GM23338 (cell line): ENCODE measurements at regions not wholly inside any gene's neighbourhood (a gene's known extent, or its start where the extent isn't known, plus 50 kb on each side); places are given as distances from the start of the nearest gene placed in this dataset.

Source experiments
- ATAC-seq: fragments of 200-7000 bp; cut with Tn5 transposase; 3 replicates; pipeline ENCODE4 v1.9.1; 2020
- DNase-seq: peaks from one replicate; pipeline ENCODE4 v3.0.0-alpha.2; 2015; ENCODE audit warnings: low spot score
- H2AFZ ChIP-seq: fragments of 200-600 bp; sonication (generic); 2 replicates; pipeline ENCODE4 v1.8.0; 2016; ENCODE audit warnings: antibody characterized with exemption, mild to moderate bottlenecking, moderate library complexity
- H3F3A ChIP-seq: fragments of 200-600 bp; sonication (generic); replicated peaks from 2 replicates; pipeline ENCODE4 v1.8.0; 2017; ENCODE audit warnings: antibody characterized with exemption, mixed run types, low read depth
- H3K27ac ChIP-seq: fragments of 200-600 bp; sonication (generic); 2 replicates; pipeline ENCODE4 v1.6.1; 2016; ENCODE audit warnings: low read depth
- H3K27me3 ChIP-seq: fragments of 200-600 bp; sonication (generic); 2 replicates; pipeline ENCODE4 v1.8.0; 2016; ENCODE audit warnings: mild to moderate bottlenecking, mixed run types, moderate library complexity; ENCODE audit not compliant: insufficient read depth
- H3K36me3 ChIP-seq: fragments of 200-600 bp; sonication (generic); 2 replicates; pipeline ENCODE4 v1.8.0; 2016; ENCODE audit warnings: mild to moderate bottlenecking; ENCODE audit not compliant: insufficient read depth
- H3K4me1 ChIP-seq: fragments of 200-600 bp; sonication (generic); 2 replicates; pipeline ENCODE4 v1.8.0; 2016; ENCODE audit warnings: mild to moderate bottlenecking, moderate library complexity; ENCODE audit not compliant: insufficient read depth
- H3K4me2 ChIP-seq: fragments of 200-600 bp; sonication (generic); 2 replicates; pipeline ENCODE4 v1.7.1; 2017; ENCODE audit warnings: mixed run types
- H3K4me3 ChIP-seq: fragments of 200-600 bp; sonication (generic); 2 replicates; pipeline ENCODE4 v1.6.1; 2016; ENCODE audit warnings: mixed run types
- H3K79me2 ChIP-seq: fragments of 200-600 bp; sonication (generic); replicated peaks from 2 replicates; pipeline ENCODE4 v1.8.0; 2017; ENCODE audit warnings: mild to moderate bottlenecking; ENCODE audit not compliant: insufficient read depth
- H3K9me2 ChIP-seq: fragments of 200-600 bp; sonication (generic); 2 replicates; pipeline ENCODE4 v1.8.0; 2017; ENCODE audit not compliant: insufficient read depth
- H4K20me1 ChIP-seq: fragments of 200-600 bp; sonication (generic); replicated peaks from 2 replicates; pipeline ENCODE4 v1.8.0; 2017; ENCODE audit warnings: mild to moderate bottlenecking; ENCODE audit not compliant: insufficient read depth
- H3K27ac Mint-ChIP-seq: 2 replicates; pipeline ENCODE4 v1.8.0; 2020; ENCODE audit warnings: inconsistent platforms, mild to moderate bottlenecking, moderate library complexity, mixed read lengths
- H3K27me3 Mint-ChIP-seq: 3 replicates; pipeline ENCODE4 v1.8.0; 2022; ENCODE audit warnings: low read depth, mild to moderate bottlenecking, moderate library complexity, mixed read lengths, inconsistent platforms; ENCODE audit not compliant: insufficient read depth, poor library complexity
- H3K36me3 Mint-ChIP-seq: 3 replicates; pipeline ENCODE4 v1.8.0; 2021; ENCODE audit warnings: low read depth, mild to moderate bottlenecking, inconsistent platforms, moderate library complexity, mixed read lengths
- H3K4me1 Mint-ChIP-seq: 3 replicates; pipeline ENCODE4 v1.8.0; 2020; ENCODE audit warnings: mild to moderate bottlenecking, inconsistent platforms, mixed read lengths
- H3K4me3 Mint-ChIP-seq: 3 replicates; pipeline ENCODE4 v1.8.0; 2021; ENCODE audit warnings: moderate library complexity, mild to moderate bottlenecking, inconsistent platforms, mixed read lengths
- H3K9me3 Mint-ChIP-seq: 3 replicates; pipeline ENCODE4 v1.8.0; 2020; ENCODE audit warnings: moderate library complexity, mild to moderate bottlenecking, inconsistent platforms, mixed read lengths
- CREB1 ChIP-seq: fragments of 250-450 bp; sonication (Bioruptor Pico); IDR thresholded peaks from 2 replicates; pipeline ENCODE4 v1.5.0; 2020; ENCODE audit warnings: low read depth, mild to moderate bottlenecking, moderate library complexity
- EZH2 ChIP-seq: fragments of 200-600 bp; sonication (generic); IDR thresholded peaks from one replicate; pipeline ENCODE4 v1.8.0; 2017; ENCODE audit warnings: antibody characterized with exemption, mild to moderate bottlenecking, low read depth; ENCODE audit not compliant: unreplicated experiment
- STAT1 ChIP-seq: IDR thresholded peaks from one replicate; pipeline ENCODE4 v1.6.1; 2016; ENCODE audit warnings: antibody characterized with exemption; ENCODE audit not compliant: unreplicated experiment
- ZNF331 ChIP-seq: fragments of 250-450 bp; sonication (Bioruptor Pico); IDR thresholded peaks from 2 replicates; pipeline ENCODE4 v1.5.0; 2020; ENCODE audit warnings: low read depth, mild to moderate bottlenecking, moderate library complexity
- TF ChIP-seq, protein P1 (sequence below): fragments of 250-450 bp; sonication (Bioruptor Pico); IDR thresholded peaks from 2 replicates; pipeline ENCODE4 v1.5.0; 2020; ENCODE audit warnings: mild to moderate bottlenecking, moderate library complexity
- TF ChIP-seq, protein P2 (sequence below): IDR thresholded peaks from one replicate; pipeline ENCODE4 v1.6.1; 2018; ENCODE audit warnings: antibody characterized with exemption; ENCODE audit not compliant: unreplicated experiment
- TF ChIP-seq, protein P3 (sequence below): IDR thresholded peaks from 2 replicates; pipeline ENCODE4 v1.6.1; 2016; ENCODE audit warnings: antibody characterized with exemption

DNA sequence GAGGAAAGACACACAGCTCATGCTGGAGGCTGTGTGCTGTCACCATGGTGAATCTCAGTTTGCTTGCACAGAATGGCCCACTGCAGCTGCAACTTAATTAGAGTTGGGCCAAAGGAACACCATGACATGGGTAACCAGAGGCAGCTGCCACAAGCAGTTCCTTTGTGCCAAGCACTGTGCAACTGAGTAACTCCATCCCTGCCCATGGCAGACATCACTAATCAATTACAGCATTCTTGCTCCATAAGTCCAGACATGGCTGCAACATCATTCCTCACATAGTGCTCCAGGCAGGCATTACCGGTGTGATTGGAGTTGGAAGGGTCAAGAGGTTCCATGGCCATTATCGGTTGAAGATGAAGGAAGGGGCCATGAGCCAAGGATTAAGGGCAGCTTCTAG, 207.0 kb downstream of the RBM19 start (continued):
- TF ChIP-seq, protein P1, sequence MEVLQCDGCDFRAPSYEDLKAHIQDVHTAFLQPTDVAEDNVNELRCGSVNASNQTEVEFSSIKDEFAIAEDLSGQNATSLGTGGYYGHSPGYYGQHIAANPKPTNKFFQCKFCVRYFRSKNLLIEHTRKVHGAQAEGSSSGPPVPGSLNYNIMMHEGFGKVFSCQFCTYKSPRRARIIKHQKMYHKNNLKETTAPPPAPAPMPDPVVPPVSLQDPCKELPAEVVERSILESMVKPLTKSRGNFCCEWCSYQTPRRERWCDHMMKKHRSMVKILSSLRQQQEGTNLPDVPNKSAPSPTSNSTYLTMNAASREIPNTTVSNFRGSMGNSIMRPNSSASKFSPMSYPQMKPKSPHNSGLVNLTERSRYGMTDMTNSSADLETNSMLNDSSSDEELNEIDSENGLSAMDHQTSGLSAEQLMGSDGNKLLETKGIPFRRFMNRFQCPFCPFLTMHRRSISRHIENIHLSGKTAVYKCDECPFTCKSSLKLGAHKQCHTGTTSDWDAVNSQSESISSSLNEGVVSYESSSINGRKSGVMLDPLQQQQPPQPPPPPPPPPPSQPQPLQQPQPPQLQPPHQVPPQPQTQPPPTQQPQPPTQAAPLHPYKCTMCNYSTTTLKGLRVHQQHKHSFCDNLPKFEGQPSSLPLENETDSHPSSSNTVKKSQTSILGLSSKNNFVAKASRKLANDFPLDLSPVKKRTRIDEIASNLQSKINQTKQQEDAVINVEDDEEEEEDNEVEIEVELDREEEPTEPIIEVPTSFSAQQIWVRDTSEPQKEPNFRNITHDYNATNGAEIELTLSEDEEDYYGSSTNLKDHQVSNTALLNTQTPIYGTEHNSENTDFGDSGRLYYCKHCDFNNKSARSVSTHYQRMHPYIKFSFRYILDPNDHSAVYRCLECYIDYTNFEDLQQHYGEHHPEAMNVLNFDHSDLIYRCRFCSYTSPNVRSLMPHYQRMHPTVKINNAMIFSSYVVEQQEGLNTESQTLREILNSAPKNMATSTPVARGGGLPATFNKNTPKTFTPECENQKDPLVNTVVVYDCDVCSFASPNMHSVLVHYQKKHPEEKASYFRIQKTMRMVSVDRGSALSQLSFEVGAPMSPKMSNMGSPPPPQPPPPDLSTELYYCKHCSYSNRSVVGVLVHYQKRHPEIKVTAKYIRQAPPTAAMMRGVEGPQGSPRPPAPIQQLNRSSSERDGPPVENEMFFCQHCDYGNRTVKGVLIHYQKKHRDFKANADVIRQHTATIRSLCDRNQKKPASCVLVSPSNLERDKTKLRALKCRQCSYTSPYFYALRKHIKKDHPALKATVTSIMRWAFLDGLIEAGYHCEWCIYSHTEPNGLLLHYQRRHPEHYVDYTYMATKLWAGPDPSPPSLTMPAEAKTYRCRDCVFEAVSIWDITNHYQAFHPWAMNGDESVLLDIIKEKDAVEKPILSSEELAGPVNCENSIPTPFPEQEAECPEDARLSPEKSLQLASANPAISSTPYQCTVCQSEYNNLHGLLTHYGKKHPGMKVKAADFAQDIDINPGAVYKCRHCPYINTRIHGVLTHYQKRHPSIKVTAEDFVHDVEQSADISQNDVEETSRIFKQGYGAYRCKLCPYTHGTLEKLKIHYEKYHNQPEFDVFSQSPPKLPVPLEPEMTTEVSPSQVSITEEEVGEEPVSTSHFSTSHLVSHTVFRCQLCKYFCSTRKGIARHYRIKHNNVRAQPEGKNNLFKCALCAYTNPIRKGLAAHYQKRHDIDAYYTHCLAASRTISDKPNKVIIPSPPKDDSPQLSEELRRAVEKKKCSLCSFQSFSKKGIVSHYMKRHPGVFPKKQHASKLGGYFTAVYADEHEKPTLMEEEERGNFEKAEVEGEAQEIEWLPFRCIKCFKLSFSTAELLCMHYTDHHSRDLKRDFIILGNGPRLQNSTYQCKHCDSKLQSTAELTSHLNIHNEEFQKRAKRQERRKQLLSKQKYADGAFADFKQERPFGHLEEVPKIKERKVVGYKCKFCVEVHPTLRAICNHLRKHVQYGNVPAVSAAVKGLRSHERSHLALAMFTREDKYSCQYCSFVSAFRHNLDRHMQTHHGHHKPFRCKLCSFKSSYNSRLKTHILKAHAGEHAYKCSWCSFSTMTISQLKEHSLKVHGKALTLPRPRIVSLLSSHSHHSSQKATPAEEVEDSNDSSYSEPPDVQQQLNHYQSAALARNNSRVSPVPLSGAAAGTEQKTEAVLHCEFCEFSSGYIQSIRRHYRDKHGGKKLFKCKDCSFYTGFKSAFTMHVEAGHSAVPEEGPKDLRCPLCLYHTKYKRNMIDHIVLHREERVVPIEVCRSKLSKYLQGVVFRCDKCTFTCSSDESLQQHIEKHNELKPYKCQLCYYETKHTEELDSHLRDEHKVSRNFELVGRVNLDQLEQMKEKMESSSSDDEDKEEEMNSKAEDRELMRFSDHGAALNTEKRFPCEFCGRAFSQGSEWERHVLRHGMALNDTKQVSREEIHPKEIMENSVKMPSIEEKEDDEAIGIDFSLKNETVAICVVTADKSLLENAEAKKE (CRISPR knock-in tag), result no peak
- TF ChIP-seq, protein P2, sequence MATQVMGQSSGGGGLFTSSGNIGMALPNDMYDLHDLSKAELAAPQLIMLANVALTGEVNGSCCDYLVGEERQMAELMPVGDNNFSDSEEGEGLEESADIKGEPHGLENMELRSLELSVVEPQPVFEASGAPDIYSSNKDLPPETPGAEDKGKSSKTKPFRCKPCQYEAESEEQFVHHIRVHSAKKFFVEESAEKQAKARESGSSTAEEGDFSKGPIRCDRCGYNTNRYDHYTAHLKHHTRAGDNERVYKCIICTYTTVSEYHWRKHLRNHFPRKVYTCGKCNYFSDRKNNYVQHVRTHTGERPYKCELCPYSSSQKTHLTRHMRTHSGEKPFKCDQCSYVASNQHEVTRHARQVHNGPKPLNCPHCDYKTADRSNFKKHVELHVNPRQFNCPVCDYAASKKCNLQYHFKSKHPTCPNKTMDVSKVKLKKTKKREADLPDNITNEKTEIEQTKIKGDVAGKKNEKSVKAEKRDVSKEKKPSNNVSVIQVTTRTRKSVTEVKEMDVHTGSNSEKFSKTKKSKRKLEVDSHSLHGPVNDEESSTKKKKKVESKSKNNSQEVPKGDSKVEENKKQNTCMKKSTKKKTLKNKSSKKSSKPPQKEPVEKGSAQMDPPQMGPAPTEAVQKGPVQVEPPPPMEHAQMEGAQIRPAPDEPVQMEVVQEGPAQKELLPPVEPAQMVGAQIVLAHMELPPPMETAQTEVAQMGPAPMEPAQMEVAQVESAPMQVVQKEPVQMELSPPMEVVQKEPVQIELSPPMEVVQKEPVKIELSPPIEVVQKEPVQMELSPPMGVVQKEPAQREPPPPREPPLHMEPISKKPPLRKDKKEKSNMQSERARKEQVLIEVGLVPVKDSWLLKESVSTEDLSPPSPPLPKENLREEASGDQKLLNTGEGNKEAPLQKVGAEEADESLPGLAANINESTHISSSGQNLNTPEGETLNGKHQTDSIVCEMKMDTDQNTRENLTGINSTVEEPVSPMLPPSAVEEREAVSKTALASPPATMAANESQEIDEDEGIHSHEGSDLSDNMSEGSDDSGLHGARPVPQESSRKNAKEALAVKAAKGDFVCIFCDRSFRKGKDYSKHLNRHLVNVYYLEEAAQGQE, result no peak
- TF ChIP-seq ZNF331, result no peak
- TF ChIP-seq CREB1 (CRISPR knock-in tag), result no peak

DNA sequence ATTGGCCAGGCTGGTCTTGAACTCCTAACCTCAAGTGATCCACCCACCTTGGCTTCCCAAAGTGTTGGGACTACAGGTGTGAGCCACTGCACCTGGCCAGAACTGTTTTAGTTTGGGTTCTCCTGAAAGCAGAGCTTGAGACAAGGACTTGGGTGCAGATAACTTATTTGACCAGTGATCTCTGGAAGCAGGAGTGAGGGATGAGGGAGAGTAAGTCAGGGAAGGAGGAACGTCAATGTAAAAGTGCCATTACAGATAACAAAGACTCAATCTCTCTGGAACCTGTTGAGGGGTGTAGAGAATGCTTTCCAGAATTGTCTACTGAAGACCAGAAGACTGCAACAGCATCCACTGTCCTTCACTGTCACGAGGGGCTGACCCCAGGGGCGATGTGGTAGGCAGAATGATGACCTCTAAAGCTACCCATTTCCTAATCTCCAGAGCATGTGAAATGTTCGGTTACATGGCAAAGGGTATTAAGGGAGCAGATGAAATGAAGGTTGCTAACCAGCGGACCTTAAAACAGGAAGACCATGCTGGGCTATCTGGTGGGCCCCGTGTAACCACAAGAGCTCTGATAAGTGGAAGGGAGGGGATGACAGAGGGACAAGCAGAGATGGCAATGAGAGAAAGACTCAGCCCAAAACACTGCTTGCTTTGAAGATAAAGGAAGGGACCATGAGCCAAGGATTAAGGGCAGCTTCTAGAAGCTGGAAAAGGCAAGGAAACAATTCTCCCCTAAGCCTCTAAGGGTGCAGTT, 207.8 kb downstream of the RBM19 start:
- Mint-ChIP-seq H3K9me3 (no peaks in the 10 kb centered on the region), H3K4me1 (peaks cover 11% of the 10 kb centered on the region; the same call in 2 of the 3 replicates), H3K36me3 (no peaks in the 10 kb centered on the region), H3K27ac (no peak overlapping the region), H3K4me3 (no peak overlapping the region), H3K27me3 (peaks cover 9% of the 10 kb centered on the region)
- DNase-seq (no peak), ATAC-seq (no peak)
- H3K27ac ChIP-seq, result no peak overlapping the region
- H3K4me1 ChIP-seq, result no peaks in the 10 kb centered on the region
- no peak overlapping the region for H2AFZ ChIP-seq
- no peaks in the 10 kb centered on the region for H3F3A ChIP-seq
- no peaks in the 10 kb centered on the region for H4K20me1 ChIP-seq
- no peaks in the 10 kb centered on the region for H3K79me2 ChIP-seq
- no peaks in the 10 kb centered on the region for H3K36me3 ChIP-seq
- H3K4me2 ChIP-seq, result no peak overlapping the region
- no peaks in the 10 kb centered on the region for H3K27me3 ChIP-seq
- H3K9me2 ChIP-seq, result no peaks in the 10 kb centered on the region
- no peak overlapping the region for H3K4me3 ChIP-seq
- TF ChIP-seq STAT1 (no peak), EZH2 (no peak)
- TF ChIP-seq, protein P2, result no peak
- TF ChIP-seq, protein P3, sequence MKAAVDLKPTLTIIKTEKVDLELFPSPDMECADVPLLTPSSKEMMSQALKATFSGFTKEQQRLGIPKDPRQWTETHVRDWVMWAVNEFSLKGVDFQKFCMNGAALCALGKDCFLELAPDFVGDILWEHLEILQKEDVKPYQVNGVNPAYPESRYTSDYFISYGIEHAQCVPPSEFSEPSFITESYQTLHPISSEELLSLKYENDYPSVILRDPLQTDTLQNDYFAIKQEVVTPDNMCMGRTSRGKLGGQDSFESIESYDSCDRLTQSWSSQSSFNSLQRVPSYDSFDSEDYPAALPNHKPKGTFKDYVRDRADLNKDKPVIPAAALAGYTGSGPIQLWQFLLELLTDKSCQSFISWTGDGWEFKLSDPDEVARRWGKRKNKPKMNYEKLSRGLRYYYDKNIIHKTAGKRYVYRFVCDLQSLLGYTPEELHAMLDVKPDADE, result no peak
